Caco-2 (cell line): ENCODE measurements at regions not wholly inside any gene's neighbourhood (a gene's known extent, or its start where the extent isn't known, plus 50 kb on each side); places are given as distances from the start of the nearest gene placed in this dataset.

Source experiments
- BruUV-seq: library from RNA; stranded (reverse); fragments of 400-500 nt; replicated peaks from 2 replicates; lab custom pipeline; 2021; lab: Mats Ljungman, UMichigan
- CTCF ChIA-PET: fragments of 300-600 bp; sonication (Branson Sonifier 250); formaldehyde crosslinking; loops from one replicate; lab custom pipeline; 2022; ENCODE audit warnings: antibody characterized with exemption; lab: Charles Lee
- POLR2A ChIA-PET: fragments of 300-600 bp; sonication (Branson Sonifier 250); formaldehyde crosslinking; loops from one replicate; lab custom pipeline; 2022; ENCODE audit warnings: antibody characterized with exemption; lab: Charles Lee
- DNase-seq, 2 experiments: peaks; one replicate each; pipeline versions ENCODE4 v3.0.0 to v3.0.0-alpha.2; 2020 to 2022
- H3K27me3 ChIP-seq: replicated peaks from 2 replicates; pipeline ENCODE4 v1.6.0; 2011; ENCODE audit warnings: low read length; ENCODE audit not compliant: control insufficient read depth, insufficient read depth
- H3K36me3 ChIP-seq: 2 replicates; pipeline ENCODE4 v1.5.1; 2011; ENCODE audit warnings: low read length; ENCODE audit not compliant: control insufficient read depth, insufficient read depth
- H3K4me1 ChIP-seq: fragments of 250-450 bp; sonication (Bioruptor Pico); 2 replicates; pipeline ENCODE4 v1.5.1; 2020; ENCODE audit warnings: mild to moderate bottlenecking
- H3K4me3 ChIP-seq: 2 replicates; pipeline ENCODE4 v1.5.1; 2011; ENCODE audit warnings: low read depth, mild to moderate bottlenecking, control low read depth, low read length
- H3K9me3 ChIP-seq: fragments of 250-450 bp; sonication (Bioruptor Pico); 2 replicates; pipeline ENCODE4 v1.5.1; 2020; ENCODE audit warnings: mild to moderate bottlenecking, moderate library complexity
- H3K27ac Mint-ChIP-seq: one replicate; pipeline ENCODE4 v1.8.0; 2022; ENCODE audit warnings: mixed read lengths; ENCODE audit not compliant: unreplicated experiment
- H3K27me3 Mint-ChIP-seq: one replicate; pipeline ENCODE4 v1.8.0; 2022; ENCODE audit warnings: mixed read lengths; ENCODE audit not compliant: insufficient read depth, unreplicated experiment
- H3K36me3 Mint-ChIP-seq: one replicate; pipeline ENCODE4 v1.8.0; 2022; ENCODE audit warnings: mild to moderate bottlenecking, mixed read lengths; ENCODE audit not compliant: insufficient read depth, unreplicated experiment
- H3K4me1 Mint-ChIP-seq: one replicate; pipeline ENCODE4 v1.8.0; 2022; ENCODE audit warnings: low read depth, mixed read lengths; ENCODE audit not compliant: unreplicated experiment
- H3K4me3 Mint-ChIP-seq: one replicate; pipeline ENCODE4 v1.8.0; 2022; ENCODE audit warnings: mild to moderate bottlenecking, moderate library complexity, mixed read lengths; ENCODE audit not compliant: unreplicated experiment
- H3K9me3 Mint-ChIP-seq: one replicate; pipeline ENCODE4 v1.8.0; 2022; ENCODE audit warnings: mixed read lengths; ENCODE audit not compliant: unreplicated experiment
- intact Hi-C: fragments of 100-400 bp; cut with micrococcal nuclease; formaldehyde crosslinking; loops from one replicate; pipeline ENCODE4 v1.10.0; 2022; ENCODE audit not compliant: unreplicated experiment
- TF ChIP-seq, protein P1 (sequence below), 2 experiments: fragments of 200-600 bp in 1 of 2; IDR thresholded peaks; 1 replicate in 1 of 2; 2 replicates in 1 of 2; pipeline versions ENCODE4 v1.5.1 to v1.8.0; 2011 to 2022; ENCODE audit warnings: antibody characterized with exemption in 1 of 2, control low read depth in 1 of 2, inconsistent platforms in 1 of 2, low read depth in 1 of 2, low read length in 1 of 2, mild to moderate bottlenecking in 1 of 2, moderate library complexity in 1 of 2; ENCODE audit not compliant: insufficient read depth in 1 of 2, severe bottlenecking in 1 of 2, unreplicated experiment in 1 of 2

DNA sequence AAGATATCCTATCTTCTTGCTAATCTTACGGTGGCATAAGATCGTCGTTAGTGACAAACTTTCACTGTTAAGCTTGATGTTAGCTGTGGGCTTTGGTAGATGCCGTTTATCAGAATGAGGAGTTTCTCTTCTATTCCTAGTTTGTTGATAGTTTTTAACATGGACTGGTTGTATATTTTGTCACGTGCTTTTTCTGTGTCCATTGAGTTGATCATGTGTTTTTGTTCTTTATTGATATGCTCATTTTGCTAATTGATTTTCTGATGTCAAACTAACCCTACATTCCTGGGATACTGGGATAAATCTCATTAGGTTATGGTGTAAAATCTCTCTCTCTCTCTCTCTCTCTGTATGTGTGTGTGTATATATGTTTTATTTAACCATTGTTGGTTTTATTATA is 545.1 kb downstream of the AACS start:
- TF ChIP-seq, protein P1, sequence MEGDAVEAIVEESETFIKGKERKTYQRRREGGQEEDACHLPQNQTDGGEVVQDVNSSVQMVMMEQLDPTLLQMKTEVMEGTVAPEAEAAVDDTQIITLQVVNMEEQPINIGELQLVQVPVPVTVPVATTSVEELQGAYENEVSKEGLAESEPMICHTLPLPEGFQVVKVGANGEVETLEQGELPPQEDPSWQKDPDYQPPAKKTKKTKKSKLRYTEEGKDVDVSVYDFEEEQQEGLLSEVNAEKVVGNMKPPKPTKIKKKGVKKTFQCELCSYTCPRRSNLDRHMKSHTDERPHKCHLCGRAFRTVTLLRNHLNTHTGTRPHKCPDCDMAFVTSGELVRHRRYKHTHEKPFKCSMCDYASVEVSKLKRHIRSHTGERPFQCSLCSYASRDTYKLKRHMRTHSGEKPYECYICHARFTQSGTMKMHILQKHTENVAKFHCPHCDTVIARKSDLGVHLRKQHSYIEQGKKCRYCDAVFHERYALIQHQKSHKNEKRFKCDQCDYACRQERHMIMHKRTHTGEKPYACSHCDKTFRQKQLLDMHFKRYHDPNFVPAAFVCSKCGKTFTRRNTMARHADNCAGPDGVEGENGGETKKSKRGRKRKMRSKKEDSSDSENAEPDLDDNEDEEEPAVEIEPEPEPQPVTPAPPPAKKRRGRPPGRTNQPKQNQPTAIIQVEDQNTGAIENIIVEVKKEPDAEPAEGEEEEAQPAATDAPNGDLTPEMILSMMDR (IDR thresholded peaks at IDR 0.05; ENCODE audit: insufficient read depth in 1 of 2, low read depth in 1 of 2, low read length in 1 of 2, severe bottlenecking in 1 of 2, unreplicated experiment in 1 of 2) = no peak
- Histone ChIP-seq H3K4me1 (no peaks in the 10 kb centered on the region), H3K9me3 (no peaks in the 10 kb centered on the region), H3K36me3 (no peaks in the 10 kb centered on the region), H3K4me3 (no peak overlapping the region), H3K27me3 (no peaks in the 10 kb centered on the region)
- no peaks in the 10 kb centered on the region for H3K9me3 Mint-ChIP-seq
- no peaks in the 10 kb centered on the region for H3K4me1 Mint-ChIP-seq
- intact Hi-C loops = no loop called here
- H3K36me3 Mint-ChIP-seq = no peaks in the 10 kb centered on the region
- BruUV-seq = no TSS peak
- H3K4me3 Mint-ChIP-seq = no peak overlapping the region
- CTCF ChIA-PET = no interaction called here
- no peak for DNase-seq
- POLR2A ChIA-PET = no interaction called here
- no peak overlapping the region for H3K27ac Mint-ChIP-seq
- H3K27me3 Mint-ChIP-seq = no peaks in the 10 kb centered on the region

- Mint-ChIP-seq H3K4me3 (no peak overlapping the region), H3K4me1 (no peaks in the 10 kb centered on the region), H3K36me3 (no peaks in the 10 kb centered on the region), H3K27me3 (no peaks in the 10 kb centered on the region), H3K27ac (no peak overlapping the region), H3K9me3 (no peaks in the 10 kb centered on the region)
- intact Hi-C loops = no loop called here
- TF ChIP-seq, protein P1 (IDR thresholded peaks at IDR 0.05; ENCODE audit: insufficient read depth in 1 of 2, low read depth in 1 of 2, low read length in 1 of 2, severe bottlenecking in 1 of 2, unreplicated experiment in 1 of 2) = no peak
- Histone ChIP-seq H3K9me3 (no peaks in the 10 kb centered on the region), H3K27me3 (no peaks in the 10 kb centered on the region), H3K4me1 (no peaks in the 10 kb centered on the region), H3K36me3 (no peaks in the 10 kb centered on the region), H3K4me3 (no peak overlapping the region)
- no peak for DNase-seq
- CTCF ChIA-PET = no interaction called here
- BruUV-seq = no TSS peak
- POLR2A ChIA-PET = no interaction called here
These were observed 545.7 kb downstream of the AACS start for GRCh38 chr12:125610971-125611370.

- Histone ChIP-seq H3K27me3 (no peaks in the 10 kb centered on the region), H3K9me3 (no peaks in the 10 kb centered on the region), H3K4me3 (no peak overlapping the region), H3K36me3 (no peaks in the 10 kb centered on the region), H3K4me1 (no peaks in the 10 kb centered on the region)
- ChIA-PET POLR2A (no interaction called here), CTCF (no interaction called here)
- intact Hi-C loops = no loop called here
- Mint-ChIP-seq H3K9me3 (no peaks in the 10 kb centered on the region), H3K36me3 (no peaks in the 10 kb centered on the region), H3K27me3 (no peaks in the 10 kb centered on the region), H3K27ac (no peak overlapping the region), H3K4me1 (no peaks in the 10 kb centered on the region), H3K4me3 (no peak overlapping the region)
- no TSS peak for BruUV-seq
- DNase-seq = no peak
- TF ChIP-seq, protein P1 (IDR thresholded peaks at IDR 0.05; ENCODE audit: insufficient read depth in 1 of 2, low read depth in 1 of 2, low read length in 1 of 2, severe bottlenecking in 1 of 2, unreplicated experiment in 1 of 2) = no peak
These were observed 548.8 kb downstream of the AACS start for GRCh38 chr12:125614058-125614457.
